HepG2 (cell line): ENCODE measurements at regions not wholly inside any gene's neighbourhood (a gene's known extent, or its start where the extent isn't known, plus 50 kb on each side); places are given as distances from the start of the nearest gene placed in this dataset.

Experiments
- ATAC-seq: fragments of 200-7000 bp; cut with Tn5 transposase; 3 replicates; pipeline ENCODE4 v1.9.1; 2020; ENCODE audit warnings: mild to moderate bottlenecking, moderate library complexity
- BruUV-seq: library from RNA; stranded (reverse); fragments of 400-500 nt; replicated peaks from 2 replicates; lab custom pipeline; 2021; lab: Mats Ljungman, UMichigan
- CTCF ChIA-PET: fragments of 300-600 bp; formaldehyde crosslinking; extraction: SDS; loops from one replicate; lab custom pipeline; 2021; ENCODE audit warnings: low total read pairs, inconsistent platforms, low intra/inter-chr PET ratio; lab: Yijun Ruan, JAX
- POLR2A ChIA-PET: fragments of 350-600 bp; sonication (Branson Sonifier 250); formaldehyde crosslinking; loops from one replicate; lab custom pipeline; 2020; ENCODE audit warnings: antibody characterized with exemption, inconsistent platforms; lab: Yijun Ruan, JAX
- DNase-seq: peaks from one replicate; pipeline ENCODE4 v3.0.0-alpha.2; 2015; ENCODE audit warnings: low spot score
- FAIRE-seq: peaks from 3 replicates; lab custom pipeline; 2011; peaks lifted over from hg19 to GRCh38; lab: Jason Lieb, UNC
- H2AFZ ChIP-seq: one replicate; pipeline ENCODE4 v1.6.1; 2011; ENCODE audit warnings: low read length, inconsistent platforms
- H3K27ac ChIP-seq: fragments of 300-600 bp; 3 replicates; pipeline ENCODE4 v1.8.0; 2011; ENCODE audit warnings: mixed run types, mild to moderate bottlenecking, mixed read lengths, low read length, inconsistent platforms; ENCODE audit not compliant: insufficient read depth; ENCODE audit errors: extremely low read length
- H3K27me3 ChIP-seq, 2 experiments: fragments of 200-600 bp in 1 of 2; 2 replicates in 1 of 2; 3 replicates in 1 of 2; pipeline versions ENCODE4 v1.6.0 to v1.8.0; 2011; ENCODE audit warnings: low read length in 2 of 2, mild to moderate bottlenecking in 2 of 2, moderate library complexity in 2 of 2, inconsistent platforms in 1 of 2; ENCODE audit not compliant: insufficient read depth in 2 of 2, control insufficient read depth in 1 of 2
- H3K36me3 ChIP-seq, 2 experiments: fragments of 200-600 bp in 1 of 2; replicated peaks in 1 of 2; 2 replicates in 1 of 2; 3 replicates in 1 of 2; pipeline versions ENCODE4 v1.5.1 to v1.8.0; 2011; ENCODE audit warnings: low read length in 2 of 2, inconsistent platforms in 1 of 2; ENCODE audit not compliant: insufficient read depth in 2 of 2, control insufficient read depth in 1 of 2
- H3K4me1 ChIP-seq: 2 replicates; pipeline ENCODE4 v1.5.1; 2012; ENCODE audit warnings: low read length, inconsistent platforms; ENCODE audit not compliant: insufficient read depth
- H3K4me2 ChIP-seq: 2 replicates; pipeline ENCODE4 v1.6.0; 2011; ENCODE audit warnings: low read depth, low read length, inconsistent platforms
- H3K4me3 ChIP-seq, 3 experiments: fragments of 200-600 bp in 1 of 3; sonication (generic), shearing (Covaris generic) in 1 of 3; replicated peaks in 1 of 3; 2 replicates each; pipeline ENCODE4 v1.5.1; 2011 to 2016; ENCODE audit warnings: low read length in 3 of 3, inconsistent platforms in 2 of 3, low read depth in 2 of 3, mild to moderate bottlenecking in 2 of 3, control low read depth in 1 of 3, mixed read lengths in 1 of 3; ENCODE audit not compliant: insufficient read depth in 1 of 3
- H3K79me2 ChIP-seq: one replicate; pipeline ENCODE4 v1.6.1; 2011; ENCODE audit warnings: low read length, inconsistent platforms; ENCODE audit not compliant: insufficient read depth
- H3K9ac ChIP-seq: 2 replicates; pipeline ENCODE4 v1.6.0; 2011; ENCODE audit warnings: mild to moderate bottlenecking, low read depth, low read length, inconsistent platforms; ENCODE audit not compliant: insufficient read depth
- H3K9me3 ChIP-seq: 2 replicates; pipeline ENCODE4 v1.5.1; 2012; ENCODE audit warnings: mild to moderate bottlenecking, low read length
- H4K20me1 ChIP-seq: 2 replicates; pipeline ENCODE4 v1.6.0; 2011; ENCODE audit warnings: inconsistent platforms, mild to moderate bottlenecking, low read length, moderate library complexity; ENCODE audit not compliant: insufficient read depth
- AFF4 ChIP-seq: sonication (generic); formaldehyde crosslinking; IDR thresholded peaks from 2 replicates; pipeline ENCODE4 v1.4.0; 2020; ENCODE audit warnings: missing genetic modification reagents
- HMGXB3 ChIP-seq: sonication (generic); formaldehyde crosslinking; IDR thresholded peaks from 2 replicates; pipeline ENCODE4 v1.4.0; 2020; ENCODE audit warnings: missing genetic modification reagents, borderline replicate concordance
- HNRNPLL ChIP-seq: fragments of 200-400 bp; formaldehyde crosslinking; IDR thresholded peaks from 2 replicates; pipeline ENCODE4 v1.6.1; 2017; ENCODE audit warnings: mild to moderate bottlenecking, low read depth, low read length; ENCODE audit not compliant: poor library complexity, severe bottlenecking
- JDP2 ChIP-seq: sonication (generic); formaldehyde crosslinking; IDR thresholded peaks from 2 replicates; pipeline ENCODE4 v1.8.1; 2022; ENCODE audit warnings: missing genetic modification reagents, borderline replicate concordance
- MED8 ChIP-seq: sonication (generic); formaldehyde crosslinking; IDR thresholded peaks from 2 replicates; pipeline ENCODE4 v1.8.1; 2023; ENCODE audit warnings: mild to moderate bottlenecking, missing genetic modification reagents; ENCODE audit not compliant: insufficient replicate concordance
- PAWR ChIP-seq: sonication (generic); formaldehyde crosslinking; IDR thresholded peaks from 2 replicates; pipeline ENCODE4 v1.4.0; 2020; ENCODE audit warnings: missing genetic modification reagents, mild to moderate bottlenecking, borderline replicate concordance
- RBAK ChIP-seq: sonication (generic); formaldehyde crosslinking; IDR thresholded peaks from 2 replicates; pipeline ENCODE4 v1.5.1; 2020; ENCODE audit warnings: mild to moderate bottlenecking, missing genetic modification reagents
- ZKSCAN5 ChIP-seq: sonication (generic); formaldehyde crosslinking; IDR thresholded peaks from 2 replicates; pipeline ENCODE4 v1.5.1; 2020; ENCODE audit warnings: mild to moderate bottlenecking, missing genetic modification reagents
- ZNF646 ChIP-seq: sonication (generic); formaldehyde crosslinking; IDR thresholded peaks from 2 replicates; pipeline ENCODE4 v1.9.0; 2021; ENCODE audit warnings: mild to moderate bottlenecking, missing genetic modification reagents
- ZNF75D ChIP-seq: sonication (generic); formaldehyde crosslinking; IDR thresholded peaks from 2 replicates; pipeline ENCODE4 v1.8.1; 2023; ENCODE audit warnings: missing genetic modification reagents, mild to moderate bottlenecking, borderline replicate concordance
- in situ Hi-C: cut with HindIII; loops from 2 replicates; pipeline ENCODE4 v1.10.0; 2017; ENCODE audit warnings: low pct_unique_long_range_greater_than_20kb; ENCODE audit not compliant: extremely low pct_ligation_motif_present
- intact Hi-C: fragments of 100-400 bp; cut with micrococcal nuclease; formaldehyde crosslinking; loops from one replicate; pipeline ENCODE4 v1.10.0; 2022; ENCODE audit not compliant: unreplicated experiment

GRCh38 chr5:109247986-109248385, 161.8 kb downstream of the PJA2 start:
- CTCF ChIA-PET, result no interaction called here
- H3K4me2 ChIP-seq, result no peak overlapping the region
- no peaks in the 10 kb centered on the region; a peak in 1 of 5 replicates for H3K27me3 ChIP-seq
- no peaks in the 10 kb centered on the region for H3K4me1 ChIP-seq
- no TSS peak for BruUV-seq
- in situ Hi-C loops, result no loop called here
- H2AFZ ChIP-seq, result no peak overlapping the region
- H3K27ac ChIP-seq, result no peak overlapping the region
- no peaks in the 10 kb centered on the region for H3K36me3 ChIP-seq
- POLR2A ChIA-PET, result no interaction called here
- no peak overlapping the region for H3K9ac ChIP-seq
- intact Hi-C loops, result no loop called here
- no peak overlapping the region for H3K4me3 ChIP-seq
- H3K9me3 ChIP-seq, result peaks cover 20% of the 10 kb centered on the region
- DNase-seq (no peak), FAIRE-seq (no peak), ATAC-seq (no peak)
- no peaks in the 10 kb centered on the region for H3K79me2 ChIP-seq
- H4K20me1 ChIP-seq, result no peaks in the 10 kb centered on the region
- TF ChIP-seq ZKSCAN5 (CRISPR knock-in tag), result no peak
- TF ChIP-seq HMGXB3 (CRISPR knock-in tag), result no peak
- TF ChIP-seq ZNF646 (CRISPR knock-in tag), result no peak
- no peak for TF ChIP-seq RBAK
- no peak for TF ChIP-seq HNRNPLL
- TF ChIP-seq PAWR (CRISPR knock-in tag), result no peak
- no peak for TF ChIP-seq MED8 (CRISPR knock-in tag)
- TF ChIP-seq ZNF75D, result no peak
- no peak for TF ChIP-seq AFF4 (CRISPR knock-in tag)
- TF ChIP-seq JDP2 (CRISPR knock-in tag), result no peak
